ENCODE measurements at regions not wholly inside any gene's neighbourhood (a gene's known extent, or its start where the extent isn't known, plus 50 kb on each side); places are given as distances from the start of the nearest gene placed in this dataset.

DNA sequence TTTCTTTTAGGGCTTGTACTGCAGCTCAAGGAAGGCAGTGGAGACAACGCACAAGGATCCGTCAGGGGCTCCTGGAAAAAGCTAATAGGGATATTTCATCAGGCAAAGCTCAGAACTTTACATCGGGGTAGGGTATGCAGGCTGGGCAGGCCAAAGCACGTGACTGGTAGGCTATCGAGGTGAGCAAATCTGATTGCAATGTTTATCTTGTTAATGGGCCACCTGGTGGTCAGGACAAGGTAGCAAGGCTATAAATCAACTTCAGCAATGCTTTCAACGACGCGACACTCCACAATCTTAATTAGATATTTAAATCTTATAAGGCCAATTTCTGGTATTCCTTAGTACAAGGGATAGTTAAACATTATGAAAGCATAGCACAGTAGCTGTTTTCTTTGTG, 1302.8 kb upstream of the EYS start:
- FAIRE-seq: peak; percentile 55
- no peak overlapping the region for H2BK15ac ChIP-seq (ENCODE audit: low read length)
- TF ChIP-seq, protein P1, sequence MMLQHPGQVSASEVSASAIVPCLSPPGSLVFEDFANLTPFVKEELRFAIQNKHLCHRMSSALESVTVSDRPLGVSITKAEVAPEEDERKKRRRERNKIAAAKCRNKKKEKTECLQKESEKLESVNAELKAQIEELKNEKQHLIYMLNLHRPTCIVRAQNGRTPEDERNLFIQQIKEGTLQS (IDR thresholded peaks at IDR 0.05; ENCODE audit: insufficient read depth, low read depth, low read length): 0 out of 2 replicates have a peak, but pooled peaks have one; percentile 21
- TF ChIP-seq, protein P2, sequence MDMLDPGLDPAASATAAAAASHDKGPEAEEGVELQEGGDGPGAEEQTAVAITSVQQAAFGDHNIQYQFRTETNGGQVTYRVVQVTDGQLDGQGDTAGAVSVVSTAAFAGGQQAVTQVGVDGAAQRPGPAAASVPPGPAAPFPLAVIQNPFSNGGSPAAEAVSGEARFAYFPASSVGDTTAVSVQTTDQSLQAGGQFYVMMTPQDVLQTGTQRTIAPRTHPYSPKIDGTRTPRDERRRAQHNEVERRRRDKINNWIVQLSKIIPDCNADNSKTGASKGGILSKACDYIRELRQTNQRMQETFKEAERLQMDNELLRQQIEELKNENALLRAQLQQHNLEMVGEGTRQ (IDR thresholded peaks at IDR 0.05; ENCODE audit: low read length): peak; percentile 59; the same call in 1 of the 2 replicates
- TF ChIP-seq PHF8 (conservative IDR thresholded peaks at IDR 0.05; ENCODE audit: low read depth, low read length) (no peak), SUZ12 (IDR thresholded peaks at IDR 0.05; ENCODE audit: low read length) (no peak), RAD21 (IDR thresholded peaks at IDR 0.05 in 1 of 2, conservative IDR thresholded peaks at IDR 0.05 in 1 of 2; ENCODE audit: low read depth in 2 of 2, low read length in 2 of 2) (peak; percentile 48 to 65; a peak in 3 of 4 replicates), CEBPB (IDR thresholded peaks at IDR 0.05; ENCODE audit: low read depth, low read length) (peak; percentile 38; the same call in 1 of the 2 replicates)
- TF ChIP-seq, protein P3, sequence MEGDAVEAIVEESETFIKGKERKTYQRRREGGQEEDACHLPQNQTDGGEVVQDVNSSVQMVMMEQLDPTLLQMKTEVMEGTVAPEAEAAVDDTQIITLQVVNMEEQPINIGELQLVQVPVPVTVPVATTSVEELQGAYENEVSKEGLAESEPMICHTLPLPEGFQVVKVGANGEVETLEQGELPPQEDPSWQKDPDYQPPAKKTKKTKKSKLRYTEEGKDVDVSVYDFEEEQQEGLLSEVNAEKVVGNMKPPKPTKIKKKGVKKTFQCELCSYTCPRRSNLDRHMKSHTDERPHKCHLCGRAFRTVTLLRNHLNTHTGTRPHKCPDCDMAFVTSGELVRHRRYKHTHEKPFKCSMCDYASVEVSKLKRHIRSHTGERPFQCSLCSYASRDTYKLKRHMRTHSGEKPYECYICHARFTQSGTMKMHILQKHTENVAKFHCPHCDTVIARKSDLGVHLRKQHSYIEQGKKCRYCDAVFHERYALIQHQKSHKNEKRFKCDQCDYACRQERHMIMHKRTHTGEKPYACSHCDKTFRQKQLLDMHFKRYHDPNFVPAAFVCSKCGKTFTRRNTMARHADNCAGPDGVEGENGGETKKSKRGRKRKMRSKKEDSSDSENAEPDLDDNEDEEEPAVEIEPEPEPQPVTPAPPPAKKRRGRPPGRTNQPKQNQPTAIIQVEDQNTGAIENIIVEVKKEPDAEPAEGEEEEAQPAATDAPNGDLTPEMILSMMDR (IDR thresholded peaks at IDR 0.05; ENCODE audit: control extremely low read depth in 1 of 3, insufficient read depth in 1 of 3, low read depth in 1 of 3, low read length in 3 of 3): peak in 2 of 3 experiments; percentile 37 to 65; a peak in 3 of 4 replicates
- TF ChIP-seq, protein P4, sequence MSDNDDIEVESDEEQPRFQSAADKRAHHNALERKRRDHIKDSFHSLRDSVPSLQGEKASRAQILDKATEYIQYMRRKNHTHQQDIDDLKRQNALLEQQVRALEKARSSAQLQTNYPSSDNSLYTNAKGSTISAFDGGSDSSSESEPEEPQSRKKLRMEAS (IDR thresholded peaks at IDR 0.05): peak; percentile 85

More for the DNA sequence above, 1302.8 kb upstream of the EYS start:
- no peak overlapping the region; a peak in 1 of 4 replicates for H3K4me2 ChIP-seq (ENCODE audit: insufficient read depth in 1 of 2, low read depth in 2 of 2, low read length in 2 of 2)
- WGBS, 2 experiments (ENCODE audit: extremely low coverage in 1 of 2, insufficient coverage in 1 of 2, insufficient read length in 1 of 2, insufficient replicate concordance in 2 of 2, low coverage in 1 of 2, low lambda C conversion rate in 2 of 2, missing lambda C conversion rate in 1 of 2): 54% methylated on average over 8 of the region's 8 CpGs; no CpG with 5 or more reads in 1 of the 2 experiments
- H3K23ac ChIP-seq (ENCODE audit: insufficient read length): no peak overlapping the region
- no peaks in the 10 kb centered on the region for H3K27me3 ChIP-seq (replicated peaks in 1 of 4; ENCODE audit: control insufficient read depth in 3 of 4, extremely low read depth in 1 of 4, insufficient read depth in 3 of 4, low read length in 3 of 4)
- no peak overlapping the region for H3K56ac ChIP-seq (replicated peaks; ENCODE audit: insufficient read length, low read depth, low read length)
- no peaks in the 10 kb centered on the region; the same call in 1 of the 2 replicates for H3K23me2 ChIP-seq (ENCODE audit: low read depth, low read length)
- H4K8ac ChIP-seq (ENCODE audit: extremely low read depth, insufficient read depth, low read length): no peak overlapping the region
- DNase-seq (ENCODE audit: low read depth in 1 of 2, low spot score in 2 of 2): peak in 1 of 2 experiments; percentile 3
- no peak overlapping the region for H2BK20ac ChIP-seq (ENCODE audit: low read length)
- no peak overlapping the region for H3K18ac ChIP-seq (ENCODE audit: extremely low read depth, low read length)
- H3K9me3 ChIP-seq (ENCODE audit: insufficient read depth in 2 of 2, low read depth in 1 of 2, low read length in 1 of 2): no peaks in the 10 kb centered on the region
- ChIA-PET CTCF (ENCODE audit: partially characterized antibody) (interaction anchor here (0.6 to 1.7 kb wide), 6 partner anchors 9 to 317 kb away, joined by 3 to 9 read pairs (median 4); no protein-coding TSS in a partner anchor), POLR2A (ENCODE audit: partially characterized antibody) (no interaction called here)
- no peak overlapping the region for H2BK12ac ChIP-seq (ENCODE audit: low read depth, low read length)
- H2BK120ac ChIP-seq (replicated peaks; ENCODE audit: low read depth, low read length): no peak overlapping the region
- no peak overlapping the region for H2BK5ac ChIP-seq (ENCODE audit: low read depth, low read length)
- H3K9ac ChIP-seq (replicated peaks in 1 of 4; ENCODE audit: extremely low read depth in 1 of 4, low read depth in 3 of 4, low read length in 3 of 4): no peak overlapping the region
- no peak overlapping the region for H3K14ac ChIP-seq (ENCODE audit: insufficient read length)
- H3K79me1 ChIP-seq (ENCODE audit: low read depth, low read length): no peaks in the 10 kb centered on the region
- H3K79me2 ChIP-seq (ENCODE audit: control insufficient read depth in 1 of 2, insufficient read depth in 2 of 2, low read length in 2 of 2): no peaks in the 10 kb centered on the region
- no peak overlapping the region for H3K4me3 ChIP-seq (ENCODE audit: extremely low read depth in 1 of 4, insufficient read depth in 2 of 4, low read depth in 3 of 4, low read length in 4 of 4)
- H3K4ac ChIP-seq (replicated peaks; ENCODE audit: insufficient read length, low read depth, low read length): no peak overlapping the region
- no peak overlapping the region for H4K91ac ChIP-seq (replicated peaks; ENCODE audit: insufficient read length, low read length)
- peak overlapping the region; percentile 94 for H2AFZ ChIP-seq (ENCODE audit: low read length)
- H3K4me1 ChIP-seq (replicated peaks in 1 of 4; ENCODE audit: control insufficient read depth in 3 of 4, insufficient read depth in 4 of 4, low read length in 3 of 4): no peaks in the 10 kb centered on the region
- no peaks in the 10 kb centered on the region for H3K36me3 ChIP-seq (ENCODE audit: control insufficient read depth in 2 of 4, insufficient read depth in 4 of 4, low read length in 3 of 4)
- H2AK5ac ChIP-seq (ENCODE audit: low read depth, low read length): no peak overlapping the region
- H4K5ac ChIP-seq (ENCODE audit: insufficient read length, low read depth, low read length): no peak overlapping the region
- H3K27ac ChIP-seq (ENCODE audit: low read depth, low read length): no peak overlapping the region
- no peaks in the 10 kb centered on the region for H4K20me1 ChIP-seq (replicated peaks in 1 of 2; ENCODE audit: control insufficient read depth in 1 of 2, insufficient read depth in 2 of 2, low read length in 2 of 2)

Measured in H1 (cell line).